ENCODE measurements at regions not wholly inside any gene's neighbourhood (a gene's known extent, or its start where the extent isn't known, plus 50 kb on each side); places are given as distances from the start of the nearest gene placed in this dataset.

DNA sequence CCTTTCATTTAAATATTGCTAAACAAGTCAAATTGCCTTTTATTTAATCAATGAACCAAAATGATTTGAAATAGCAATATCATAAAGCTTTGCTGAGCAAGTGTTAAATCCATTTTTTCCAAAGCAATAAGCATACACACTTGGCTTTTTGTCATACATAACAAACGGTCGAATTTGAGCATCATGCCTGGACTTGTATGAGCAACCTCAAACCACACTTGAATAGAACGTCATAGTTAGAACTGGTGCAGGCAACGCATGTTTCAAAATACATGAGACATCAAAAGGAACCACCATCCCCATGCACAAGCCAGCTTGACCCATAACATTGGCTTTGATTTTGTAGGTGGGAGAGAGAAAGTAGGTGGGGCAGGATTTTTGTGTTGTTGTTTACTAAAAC, 812.3 kb upstream of the FRG1 start:
- H2BK120ac ChIP-seq (ENCODE audit: low read depth, low read length) = no peak overlapping the region
- no peak overlapping the region for H3K4me3 ChIP-seq (ENCODE audit: low read length in 2 of 2)
- H3K14ac ChIP-seq (ENCODE audit: low read length) = no peak overlapping the region
- no peak overlapping the region for H3K23ac ChIP-seq (ENCODE audit: low read depth, low read length, poor library complexity)
- no peak overlapping the region for H3K18ac ChIP-seq (ENCODE audit: low read length)
- H3K36me3 ChIP-seq (replicated peaks in 1 of 2; ENCODE audit: control insufficient read depth in 2 of 2, insufficient read depth in 2 of 2, low read length in 2 of 2) = no peaks in the 10 kb centered on the region
- no peak overlapping the region for H3K27ac ChIP-seq (replicated peaks; ENCODE audit: low read length)
- H3K9ac ChIP-seq (ENCODE audit: low read depth, low read length, poor library complexity) = no peak overlapping the region
- H2BK5ac ChIP-seq (ENCODE audit: low read length) = no peak overlapping the region
- DNase-seq (ENCODE audit: low spot score) = no peak
- no peaks in the 10 kb centered on the region for H3K79me1 ChIP-seq (ENCODE audit: low read depth, low read length)
- no peak overlapping the region for H3K4ac ChIP-seq (ENCODE audit: low read length)
- no peak overlapping the region for H3K4me2 ChIP-seq (ENCODE audit: insufficient read depth, low read length, poor library complexity, severe bottlenecking)
- no peaks in the 10 kb centered on the region for H3K27me3 ChIP-seq (ENCODE audit: control insufficient read depth in 3 of 3, insufficient read depth in 3 of 3, low read depth in 1 of 3, low read length in 3 of 3)
- H2AK5ac ChIP-seq (ENCODE audit: low read depth, low read length) = no peak overlapping the region
- no peaks in the 10 kb centered on the region for H3K4me1 ChIP-seq (ENCODE audit: control insufficient read depth in 2 of 2, insufficient read depth in 1 of 2, low read depth in 1 of 2, low read length in 2 of 2)
- no peaks in the 10 kb centered on the region for H3K9me3 ChIP-seq (replicated peaks in 1 of 2; ENCODE audit: control insufficient read depth in 2 of 2, insufficient read depth in 1 of 2, low read depth in 1 of 2, low read length in 2 of 2)
- H2BK15ac ChIP-seq (ENCODE audit: low read length) = no peak overlapping the region
- H2BK12ac ChIP-seq (ENCODE audit: low read length) = no peak overlapping the region
- no peak overlapping the region for H2AFZ ChIP-seq (ENCODE audit: low read length)
- H4K8ac ChIP-seq (ENCODE audit: low read depth, low read length) = no peak overlapping the region
- no peak overlapping the region for H4K91ac ChIP-seq (ENCODE audit: low read depth, low read length, poor library complexity)
- WGBS, 2 donors (ENCODE audit: extremely low coverage in 2 of 2, insufficient read length in 2 of 2, insufficient replicate concordance in 1 of 2) = no CpG with 5 or more reads among the region's 4 CpGs

- H2BK5ac ChIP-seq (ENCODE audit: low read length) = no peak overlapping the region
- H2BK120ac ChIP-seq (ENCODE audit: low read depth, low read length) = no peak overlapping the region
- no peak overlapping the region for H3K4me3 ChIP-seq (ENCODE audit: low read length in 2 of 2)
- no peak for DNase-seq (ENCODE audit: low spot score)
- no peak overlapping the region for H3K18ac ChIP-seq (ENCODE audit: low read length)
- H4K91ac ChIP-seq (ENCODE audit: low read depth, low read length, poor library complexity) = no peak overlapping the region
- no peaks in the 10 kb centered on the region for H3K27me3 ChIP-seq (ENCODE audit: control insufficient read depth in 3 of 3, insufficient read depth in 3 of 3, low read depth in 1 of 3, low read length in 3 of 3)
- H3K9me3 ChIP-seq (replicated peaks in 1 of 2; ENCODE audit: control insufficient read depth in 2 of 2, insufficient read depth in 1 of 2, low read depth in 1 of 2, low read length in 2 of 2) = no peaks in the 10 kb centered on the region
- H3K9ac ChIP-seq (ENCODE audit: low read depth, low read length, poor library complexity) = no peak overlapping the region
- H2BK12ac ChIP-seq (ENCODE audit: low read length) = no peak overlapping the region
- no peak overlapping the region for H4K8ac ChIP-seq (ENCODE audit: low read depth, low read length)
- H3K36me3 ChIP-seq (replicated peaks in 1 of 2; ENCODE audit: control insufficient read depth in 2 of 2, insufficient read depth in 2 of 2, low read length in 2 of 2) = no peaks in the 10 kb centered on the region
- no peak overlapping the region for H3K23ac ChIP-seq (ENCODE audit: low read depth, low read length, poor library complexity)
- H3K4ac ChIP-seq (ENCODE audit: low read length) = no peak overlapping the region
- no peak overlapping the region for H2AK5ac ChIP-seq (ENCODE audit: low read depth, low read length)
- no peaks in the 10 kb centered on the region for H3K4me1 ChIP-seq (ENCODE audit: control insufficient read depth in 2 of 2, insufficient read depth in 1 of 2, low read depth in 1 of 2, low read length in 2 of 2)
- H2BK15ac ChIP-seq (ENCODE audit: low read length) = no peak overlapping the region
- H3K27ac ChIP-seq (replicated peaks; ENCODE audit: low read length) = no peak overlapping the region
- no peak overlapping the region for H3K14ac ChIP-seq (ENCODE audit: low read length)
- H3K4me2 ChIP-seq (ENCODE audit: insufficient read depth, low read length, poor library complexity, severe bottlenecking) = no peak overlapping the region
- no peak overlapping the region for H2AFZ ChIP-seq (ENCODE audit: low read length)
- WGBS, 2 donors (ENCODE audit: extremely low coverage in 2 of 2, insufficient read length in 2 of 2, insufficient replicate concordance in 1 of 2) = no CpG with 5 or more reads among the region's 10 CpGs
- H3K79me1 ChIP-seq (ENCODE audit: low read depth, low read length) = no peaks in the 10 kb centered on the region
These were observed 811.5 kb upstream of the FRG1 start for GRCh38 chr4:189129044-189129694.

GRCh38 chr4:189131118-189131517, 809.6 kb upstream of the FRG1 start:
- Histone ChIP-seq H3K27ac (replicated peaks; ENCODE audit: low read length) (no peak overlapping the region), H2BK15ac (ENCODE audit: low read length) (no peak overlapping the region), H4K8ac (ENCODE audit: low read depth, low read length) (no peak overlapping the region)

GRCh38 chr4:189136462-189136861, 804.2 kb upstream of the FRG1 start:
- Histone ChIP-seq H3K27ac (replicated peaks; ENCODE audit: low read length) (no peak overlapping the region), H3K79me1 (ENCODE audit: low read depth, low read length) (no peaks in the 10 kb centered on the region), H2BK15ac (ENCODE audit: low read length) (no peak overlapping the region), H2AK5ac (ENCODE audit: low read depth, low read length) (no peak overlapping the region), H3K9me3 (replicated peaks in 1 of 2; ENCODE audit: control insufficient read depth in 2 of 2, insufficient read depth in 1 of 2, low read depth in 1 of 2, low read length in 2 of 2) (no peaks in the 10 kb centered on the region), H3K23ac (ENCODE audit: low read depth, low read length, poor library complexity) (no peak overlapping the region), H2BK5ac (ENCODE audit: low read length) (no peak overlapping the region), H4K91ac (ENCODE audit: low read depth, low read length, poor library complexity) (no peak overlapping the region), H3K9ac (ENCODE audit: low read depth, low read length, poor library complexity) (no peak overlapping the region), H3K36me3 (replicated peaks in 1 of 2; ENCODE audit: control insufficient read depth in 2 of 2, insufficient read depth in 2 of 2, low read length in 2 of 2) (no peaks in the 10 kb centered on the region), H3K4me3 (ENCODE audit: low read length in 2 of 2) (no peak overlapping the region), H2BK12ac (ENCODE audit: low read length) (no peak overlapping the region), H3K4ac (ENCODE audit: low read length) (no peak overlapping the region), H3K18ac (ENCODE audit: low read length) (no peak overlapping the region), H3K14ac (ENCODE audit: low read length) (no peak overlapping the region), H3K4me1 (ENCODE audit: control insufficient read depth in 2 of 2, insufficient read depth in 1 of 2, low read depth in 1 of 2, low read length in 2 of 2) (no peaks in the 10 kb centered on the region), H2BK120ac (ENCODE audit: low read depth, low read length) (no peak overlapping the region), H3K27me3 (ENCODE audit: control insufficient read depth in 3 of 3, insufficient read depth in 3 of 3, low read depth in 1 of 3, low read length in 3 of 3) (no peaks in the 10 kb centered on the region), H4K8ac (ENCODE audit: low read depth, low read length) (no peak overlapping the region), H3K4me2 (ENCODE audit: insufficient read depth, low read length, poor library complexity, severe bottlenecking) (no peak overlapping the region), H2AFZ (ENCODE audit: low read length) (no peak overlapping the region)
- no CpG with 5 or more reads among the region's 4 CpGs for WGBS, 2 donors (ENCODE audit: extremely low coverage in 2 of 2, insufficient read length in 2 of 2, insufficient replicate concordance in 1 of 2)
- no peak for DNase-seq (ENCODE audit: low spot score)

More at GRCh38 chr4:189131118-189131517, 809.6 kb upstream of the FRG1 start:
- Histone ChIP-seq H3K9me3 (replicated peaks in 1 of 2; ENCODE audit: control insufficient read depth in 2 of 2, insufficient read depth in 1 of 2, low read depth in 1 of 2, low read length in 2 of 2) (no peaks in the 10 kb centered on the region), H2BK12ac (ENCODE audit: low read length) (no peak overlapping the region), H2AK5ac (ENCODE audit: low read depth, low read length) (no peak overlapping the region), H3K36me3 (replicated peaks in 1 of 2; ENCODE audit: control insufficient read depth in 2 of 2, insufficient read depth in 2 of 2, low read length in 2 of 2) (no peaks in the 10 kb centered on the region), H3K14ac (ENCODE audit: low read length) (no peak overlapping the region), H3K4me1 (ENCODE audit: control insufficient read depth in 2 of 2, insufficient read depth in 1 of 2, low read depth in 1 of 2, low read length in 2 of 2) (no peaks in the 10 kb centered on the region), H2BK5ac (ENCODE audit: low read length) (no peak overlapping the region), H3K4ac (ENCODE audit: low read length) (no peak overlapping the region), H3K27me3 (ENCODE audit: control insufficient read depth in 3 of 3, insufficient read depth in 3 of 3, low read depth in 1 of 3, low read length in 3 of 3) (no peaks in the 10 kb centered on the region), H4K91ac (ENCODE audit: low read depth, low read length, poor library complexity) (no peak overlapping the region), H3K18ac (ENCODE audit: low read length) (no peak overlapping the region), H3K23ac (ENCODE audit: low read depth, low read length, poor library complexity) (no peak overlapping the region), H3K9ac (ENCODE audit: low read depth, low read length, poor library complexity) (no peak overlapping the region), H2BK120ac (ENCODE audit: low read depth, low read length) (no peak overlapping the region), H3K4me2 (ENCODE audit: insufficient read depth, low read length, poor library complexity, severe bottlenecking) (no peak overlapping the region), H3K79me1 (ENCODE audit: low read depth, low read length) (no peaks in the 10 kb centered on the region), H3K4me3 (ENCODE audit: low read length in 2 of 2) (no peak overlapping the region), H2AFZ (ENCODE audit: low read length) (no peak overlapping the region)
- WGBS, 2 donors (ENCODE audit: extremely low coverage in 2 of 2, insufficient read length in 2 of 2, insufficient replicate concordance in 1 of 2) = no CpG with 5 or more reads among the region's 4 CpGs
- DNase-seq (ENCODE audit: low spot score) = no peak

Measured in neuronal stem cell (in vitro differentiated cells).